LHCN-M2 (cell line): ENCODE measurements at regions not wholly inside any gene's neighbourhood (a gene's known extent, or its start where the extent isn't known, plus 50 kb on each side); places are given as distances from the start of the nearest gene placed in this dataset.
A peak's percentile ranks its signal among the peaks of the same experiment; 100 is the strongest.

Source experiments
- DNase-seq: peaks from one replicate; pipeline ENCODE4 v3.0.0-alpha.2; 2012; ENCODE audit warnings: low read depth

- DNase-seq, result no peak
Measured at GRCh38 chr13:97110936-97111335, 111.2 kb upstream of the MBNL2 start.

- DNase-seq, result no peak
Measured at GRCh38 chr13:97111756-97112155, 110.4 kb upstream of the MBNL2 start.

GRCh38 chr13:97112446-97113152 is 109.5 kb upstream of the MBNL2 start:
- no peak for DNase-seq

- DNase-seq, result no peak
Measured at GRCh38 chr13:97113231-97114001, 108.7 kb upstream of the MBNL2 start.

- DNase-seq, result no peak
Measured at GRCh38 chr13:97114651-97115050, 107.5 kb upstream of the MBNL2 start.

GRCh38 chr13:97116754-97117153 is 105.4 kb upstream of the MBNL2 start:
- DNase-seq, result peak; percentile 83

- DNase-seq, result no peak
Measured at GRCh38 chr13:97117388-97117910, 104.7 kb upstream of the MBNL2 start.

- no peak for DNase-seq
Measured at GRCh38 chr13:97119943-97120342, 102.2 kb upstream of the MBNL2 start.

GRCh38 chr13:97120346-97120745 is 101.8 kb upstream of the MBNL2 start:
- DNase-seq, result peak; percentile 71

- DNase-seq, result no peak
Measured at GRCh38 chr13:97120976-97121375, 101.2 kb upstream of the MBNL2 start.

- no peak for DNase-seq
Measured at GRCh38 chr13:97121894-97122293, 100.2 kb upstream of the MBNL2 start.

GRCh38 chr13:97122381-97122996 is 99.6 kb upstream of the MBNL2 start:
- peak; percentile 80 for DNase-seq

- no peak for DNase-seq
Measured at GRCh38 chr13:97124206-97124605, 97.9 kb upstream of the MBNL2 start.

- peak; percentile 98 for DNase-seq
Measured at GRCh38 chr13:97124915-97125809, 97.0 kb upstream of the MBNL2 start.

- DNase-seq, result peak; percentile 81
Measured at GRCh38 chr13:97125810-97126738, 96.1 kb upstream of the MBNL2 start.

- DNase-seq, result no peak
Measured at GRCh38 chr13:97127842-97128241, 94.3 kb upstream of the MBNL2 start.

GRCh38 chr13:97130190-97130589 is 91.9 kb upstream of the MBNL2 start:
- DNase-seq, result peak; percentile 83

GRCh38 chr13:97131447-97131846 is 90.7 kb upstream of the MBNL2 start:
- DNase-seq, result no peak

GRCh38 chr13:97133554-97133953 is 88.6 kb upstream of the MBNL2 start:
- no peak for DNase-seq

GRCh38 chr13:97133955-97134354 is 88.2 kb upstream of the MBNL2 start:
- DNase-seq, result no peak
